ENCODE measurements at regions not wholly inside any gene's neighbourhood (a gene's known extent, or its start where the extent isn't known, plus 50 kb on each side); places are given as distances from the start of the nearest gene placed in this dataset.

GRCh38 chr10:65491799-65492198, 1434.0 kb upstream of the LRRTM3 start:
- TF ChIP-seq, protein P1, sequence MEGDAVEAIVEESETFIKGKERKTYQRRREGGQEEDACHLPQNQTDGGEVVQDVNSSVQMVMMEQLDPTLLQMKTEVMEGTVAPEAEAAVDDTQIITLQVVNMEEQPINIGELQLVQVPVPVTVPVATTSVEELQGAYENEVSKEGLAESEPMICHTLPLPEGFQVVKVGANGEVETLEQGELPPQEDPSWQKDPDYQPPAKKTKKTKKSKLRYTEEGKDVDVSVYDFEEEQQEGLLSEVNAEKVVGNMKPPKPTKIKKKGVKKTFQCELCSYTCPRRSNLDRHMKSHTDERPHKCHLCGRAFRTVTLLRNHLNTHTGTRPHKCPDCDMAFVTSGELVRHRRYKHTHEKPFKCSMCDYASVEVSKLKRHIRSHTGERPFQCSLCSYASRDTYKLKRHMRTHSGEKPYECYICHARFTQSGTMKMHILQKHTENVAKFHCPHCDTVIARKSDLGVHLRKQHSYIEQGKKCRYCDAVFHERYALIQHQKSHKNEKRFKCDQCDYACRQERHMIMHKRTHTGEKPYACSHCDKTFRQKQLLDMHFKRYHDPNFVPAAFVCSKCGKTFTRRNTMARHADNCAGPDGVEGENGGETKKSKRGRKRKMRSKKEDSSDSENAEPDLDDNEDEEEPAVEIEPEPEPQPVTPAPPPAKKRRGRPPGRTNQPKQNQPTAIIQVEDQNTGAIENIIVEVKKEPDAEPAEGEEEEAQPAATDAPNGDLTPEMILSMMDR (IDR thresholded peaks at IDR 0.05), result no peak
- no peak for DNase-seq (ENCODE audit: low spot score)
- Histone ChIP-seq H3K27ac (no peak overlapping the region), H3K4me3 (no peak overlapping the region)

DNA sequence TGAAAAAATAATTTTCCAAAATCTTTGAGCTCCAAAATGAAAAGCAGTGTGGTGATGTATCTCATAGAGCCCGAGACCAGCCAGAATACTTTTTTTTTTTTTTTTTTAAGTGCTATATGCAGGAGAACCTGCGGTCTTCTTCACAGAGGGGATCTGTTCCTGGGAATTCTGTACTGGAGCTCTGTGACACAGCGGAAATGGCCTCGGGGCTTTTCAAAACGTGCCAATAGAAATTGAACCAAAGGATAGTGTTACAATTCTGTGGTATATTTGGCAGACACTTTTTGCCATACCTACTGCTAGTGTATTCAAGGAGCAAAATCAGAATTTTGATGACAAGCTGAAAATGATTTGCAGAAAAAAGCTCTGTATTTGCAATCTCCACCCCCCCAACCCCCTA, 1429.3 kb upstream of the LRRTM3 start:
- TF ChIP-seq, protein P1 (IDR thresholded peaks at IDR 0.05), result no peak
- H3K27ac ChIP-seq, result no peak overlapping the region
- H3K4me3 ChIP-seq, result no peak overlapping the region
- DNase-seq (ENCODE audit: low spot score), result no peak

DNA sequence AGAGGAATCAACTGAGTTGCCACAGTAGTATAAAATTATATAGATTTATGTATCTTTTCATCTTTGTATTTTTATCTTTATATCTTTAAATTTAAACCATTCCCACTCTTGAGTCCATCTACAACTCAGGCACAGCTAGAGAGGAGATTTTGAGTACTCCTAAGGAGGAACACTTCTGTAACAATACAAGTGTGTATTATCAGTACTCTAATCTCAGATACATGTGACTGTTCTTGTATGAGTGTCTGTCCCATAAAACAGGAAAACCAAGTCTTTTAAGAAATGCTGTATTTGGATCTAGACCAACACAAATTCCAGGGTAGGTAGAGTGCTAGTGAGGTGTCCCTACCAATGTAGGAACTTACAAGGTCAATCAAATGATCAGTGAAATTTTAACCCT, 1428.0 kb upstream of the LRRTM3 start:
- DNase-seq (ENCODE audit: low spot score), result no peak
- TF ChIP-seq, protein P1 (IDR thresholded peaks at IDR 0.05), result no peak
- H3K27ac ChIP-seq, result no peak overlapping the region
- H3K4me3 ChIP-seq, result no peak overlapping the region

GRCh38 chr10:65500716-65501115, 1425.1 kb upstream of the LRRTM3 start:
- Histone ChIP-seq H3K27ac (no peak overlapping the region), H3K4me3 (no peak overlapping the region)
- TF ChIP-seq, protein P1 (IDR thresholded peaks at IDR 0.05), result no peak
- no peak for DNase-seq (ENCODE audit: low spot score)

GRCh38 chr10:65501259-65501658, 1424.6 kb upstream of the LRRTM3 start:
- no peak overlapping the region for H3K4me3 ChIP-seq
- TF ChIP-seq, protein P1 (IDR thresholded peaks at IDR 0.05), result no peak
- no peak for DNase-seq (ENCODE audit: low spot score)
- no peak overlapping the region for H3K27ac ChIP-seq

GRCh38 chr10:65518379-65518778, 1407.5 kb upstream of the LRRTM3 start:
- DNase-seq (ENCODE audit: low spot score), result no peak
- TF ChIP-seq, protein P1 (IDR thresholded peaks at IDR 0.05), result no peak

GRCh38 chr10:65528986-65529385, 1396.8 kb upstream of the LRRTM3 start:
- H3K27ac ChIP-seq, result no peak overlapping the region
- DNase-seq (ENCODE audit: low spot score), result no peak
- H3K4me3 ChIP-seq, result no peak overlapping the region
- TF ChIP-seq, protein P1 (IDR thresholded peaks at IDR 0.05), result no peak

More at GRCh38 chr10:65518379-65518778, 1407.5 kb upstream of the LRRTM3 start:
- Histone ChIP-seq H3K27ac (no peak overlapping the region), H3K4me3 (no peak overlapping the region)

Measured in coronary artery (tissue), 2 donors.